ENCODE measurements at regions not wholly inside any gene's neighbourhood (a gene's known extent, or its start where the extent isn't known, plus 50 kb on each side); places are given as distances from the start of the nearest gene placed in this dataset.

DNA sequence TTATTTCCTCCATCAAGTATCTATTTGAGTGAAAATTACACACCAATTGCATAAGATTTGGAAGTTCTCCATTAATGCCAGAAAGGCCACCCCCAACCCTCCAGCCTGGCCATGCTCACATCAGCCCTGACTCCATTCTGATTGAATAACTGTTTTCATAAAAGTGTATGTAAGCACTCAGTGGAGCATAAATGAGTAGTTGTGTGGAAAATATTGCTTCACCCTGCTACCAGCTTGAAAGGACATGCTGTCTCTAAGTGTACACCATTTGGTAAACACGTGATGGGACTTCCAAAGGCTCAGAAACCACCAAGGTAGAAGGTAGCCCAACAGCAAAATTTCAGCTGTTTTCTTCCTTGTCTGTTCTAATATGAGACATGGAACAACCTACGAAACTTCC, 393.8 kb downstream of the ZNF385D start:
- no peak for DNase-seq

DNA sequence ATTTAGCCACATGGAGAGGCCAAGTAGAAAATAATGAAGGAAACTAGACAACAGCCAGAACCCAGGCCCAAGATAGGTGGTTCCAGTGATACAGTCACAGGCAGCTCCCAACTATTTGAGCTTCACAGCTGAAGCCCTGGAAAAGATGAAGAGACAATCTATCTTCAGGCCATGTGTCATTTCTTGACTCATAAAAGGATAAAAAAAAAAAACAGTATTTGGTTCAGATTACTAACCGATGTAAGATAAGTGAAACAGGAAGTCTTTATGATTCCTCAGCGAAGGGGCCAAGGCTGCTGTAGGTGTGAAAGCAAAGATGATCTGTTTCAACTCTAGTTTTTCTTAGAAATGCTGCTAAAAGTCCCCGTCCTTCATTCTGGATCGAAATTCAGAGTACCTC, 394.6 kb downstream of the ZNF385D start:
- DNase-seq: no peak

GRCh38 chr3:21345382-21345976, 405.5 kb downstream of the ZNF385D start:
- no peak for DNase-seq

GRCh38 chr3:21331857-21332256, 419.2 kb downstream of the ZNF385D start:
- no peak for DNase-seq

DNA sequence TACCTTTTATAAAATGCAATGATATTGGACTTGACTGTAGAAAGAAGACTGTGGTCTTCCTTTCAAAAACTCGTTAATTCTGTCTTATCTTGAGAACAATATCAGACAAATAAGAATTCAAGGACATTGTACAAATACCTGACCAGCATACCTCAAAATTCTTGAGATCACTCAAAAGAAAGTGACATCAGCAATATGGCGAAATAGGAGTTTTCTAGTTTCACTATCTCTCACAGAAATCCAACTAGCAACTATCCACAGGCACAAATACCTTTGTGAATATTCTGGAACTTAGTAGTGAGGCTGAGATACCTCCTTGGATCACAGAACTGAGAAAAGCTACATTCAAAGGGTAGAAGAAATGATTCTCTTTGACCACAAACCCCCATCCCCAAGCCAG, 419.7 kb downstream of the ZNF385D start:
- no peak for DNase-seq

GRCh38 chr3:21330293-21330692, 420.7 kb downstream of the ZNF385D start:
- DNase-seq: peak; percentile 18

DNA sequence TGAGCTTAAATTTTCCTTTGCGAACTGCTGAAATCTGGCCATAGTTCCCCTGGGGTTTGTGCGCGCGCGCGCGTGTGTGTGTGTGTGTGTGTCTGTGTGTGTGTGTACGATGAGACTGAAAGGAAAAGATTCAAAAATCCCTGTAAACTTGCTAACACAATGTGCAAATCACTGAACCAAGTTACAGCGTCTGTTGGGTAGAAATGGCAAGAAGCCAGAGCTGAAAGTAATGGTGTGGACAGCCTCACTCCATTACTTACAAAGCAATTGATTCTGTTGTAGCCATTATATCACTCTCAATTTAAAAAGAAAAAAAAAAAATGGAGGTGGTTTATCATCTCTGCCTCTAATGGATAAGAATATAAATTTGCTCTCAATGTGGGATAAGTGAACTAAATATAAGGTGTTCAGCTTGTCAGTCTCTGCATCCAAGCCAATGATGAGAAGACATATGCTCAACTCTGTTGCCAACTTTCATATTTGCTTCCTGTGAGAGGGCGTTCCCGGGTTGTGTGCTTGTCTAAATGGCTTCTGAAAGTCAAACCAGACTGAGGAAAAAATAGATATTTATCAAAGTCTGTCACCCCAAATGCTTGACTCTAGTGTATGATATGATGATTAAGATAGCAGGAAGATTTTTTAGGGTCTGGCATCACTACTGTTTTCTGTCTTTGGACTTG, 422.2 kb downstream of the ZNF385D start:
- no peak for DNase-seq

DNA sequence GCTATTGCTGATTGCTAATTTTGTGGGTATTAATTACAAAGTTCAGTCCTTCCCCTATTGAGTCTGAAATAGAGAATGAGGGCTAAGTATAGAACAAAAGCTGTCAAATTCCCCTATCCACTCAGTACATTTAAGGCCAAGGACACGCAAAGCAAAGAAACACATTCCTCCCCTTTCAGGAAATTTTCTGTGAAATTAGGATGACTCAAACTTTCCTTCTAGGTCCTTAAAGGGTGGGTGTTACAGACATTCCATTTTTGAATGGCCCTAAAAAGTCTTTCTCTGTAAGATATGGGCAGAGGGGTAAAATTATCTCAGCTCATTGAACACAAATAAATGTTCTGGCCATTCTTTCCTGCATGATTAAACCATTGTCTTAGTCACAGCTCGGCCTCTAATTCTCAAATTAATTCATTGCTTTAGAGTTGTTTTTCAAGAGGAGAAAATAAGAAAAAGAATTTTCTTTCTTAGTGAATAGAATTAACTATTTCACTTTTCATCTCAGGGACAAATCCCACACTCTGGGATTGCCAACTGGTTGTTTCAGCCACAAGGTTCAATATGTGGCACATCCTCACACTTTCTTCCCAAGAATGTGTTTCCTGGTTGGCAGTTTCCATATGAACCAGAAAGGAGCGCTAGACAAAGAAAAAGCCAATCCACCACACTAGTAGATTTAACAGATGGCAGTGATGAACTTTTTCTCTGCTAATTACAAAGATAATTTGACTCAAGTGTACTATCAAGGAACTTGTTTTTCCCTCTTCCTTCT, 424.1 kb downstream of the ZNF385D start:
- no peak for DNase-seq

DNA sequence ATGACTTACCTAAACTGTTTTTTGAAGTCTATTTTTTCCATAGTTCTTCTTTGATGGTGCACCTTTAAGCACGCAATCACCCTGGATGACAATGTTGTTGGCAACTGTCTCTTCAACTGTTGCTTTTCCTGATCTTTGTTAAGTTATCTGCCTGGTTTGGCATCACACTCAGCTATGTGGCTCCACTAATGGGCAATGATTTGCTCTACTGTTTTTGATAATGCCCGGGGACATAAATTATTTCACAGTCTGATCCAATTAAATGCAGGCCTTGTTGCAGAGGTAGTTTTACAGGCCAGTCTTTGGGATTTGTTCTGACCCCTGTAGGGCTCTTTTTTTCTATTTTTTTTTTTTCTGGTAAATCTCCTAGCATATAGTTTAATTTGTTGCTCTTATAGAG, 436.3 kb downstream of the ZNF385D start:
- DNase-seq: no peak

- no peak for DNase-seq
Measured at GRCh38 chr3:21310891-21311290, 440.1 kb downstream of the ZNF385D start.

GRCh38 chr3:21310161-21310560, 440.8 kb downstream of the ZNF385D start:
- DNase-seq: no peak

GRCh38 chr3:21297304-21297703, 453.7 kb downstream of the ZNF385D start:
- DNase-seq: no peak

GRCh38 chr3:21294768-21295167, 456.2 kb downstream of the ZNF385D start:
- no peak for DNase-seq

DNA sequence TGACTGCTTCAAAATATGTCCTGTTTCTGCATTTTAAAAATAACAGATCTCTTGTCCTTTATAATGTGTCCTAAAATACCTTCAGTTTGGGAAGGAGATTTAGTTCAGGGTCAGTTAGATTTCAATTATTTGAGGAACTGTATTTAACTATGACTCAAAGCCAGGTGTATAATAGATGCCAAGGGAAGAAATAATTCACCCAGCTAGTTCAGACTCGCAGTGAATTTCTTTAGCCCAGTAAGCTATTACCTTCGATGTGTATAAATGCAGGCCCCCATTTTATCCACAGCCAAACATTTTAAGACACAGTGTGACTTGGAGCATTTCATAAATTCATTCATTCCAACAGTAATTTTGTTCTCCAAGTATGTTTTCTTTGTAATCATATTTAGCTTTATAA, 458.0 kb downstream of the ZNF385D start:
- DNase-seq: no peak

DNA sequence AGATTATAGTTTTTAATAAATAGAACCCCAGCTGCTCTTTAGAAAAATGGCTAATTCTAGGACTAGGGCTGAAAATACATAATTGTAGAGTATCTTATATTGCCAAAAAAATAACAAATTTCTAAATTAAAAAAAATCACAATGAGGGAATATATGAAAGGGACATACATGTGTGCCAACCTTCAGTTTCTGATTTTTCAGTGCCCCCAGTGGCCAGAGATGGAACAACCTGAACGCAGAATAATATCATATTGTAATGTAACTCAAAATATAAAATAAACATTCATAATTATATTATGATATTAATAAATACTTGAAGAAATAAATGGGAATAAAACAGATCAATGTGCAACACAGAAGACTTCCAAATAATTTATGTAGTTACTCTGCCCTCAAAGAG, 460.5 kb downstream of the ZNF385D start:
- DNase-seq: no peak

GRCh38 chr3:21274079-21274571, 476.9 kb downstream of the ZNF385D start:
- no peak for DNase-seq

- no peak for DNase-seq
Measured at GRCh38 chr3:21273259-21274025, 477.6 kb downstream of the ZNF385D start.

DNA sequence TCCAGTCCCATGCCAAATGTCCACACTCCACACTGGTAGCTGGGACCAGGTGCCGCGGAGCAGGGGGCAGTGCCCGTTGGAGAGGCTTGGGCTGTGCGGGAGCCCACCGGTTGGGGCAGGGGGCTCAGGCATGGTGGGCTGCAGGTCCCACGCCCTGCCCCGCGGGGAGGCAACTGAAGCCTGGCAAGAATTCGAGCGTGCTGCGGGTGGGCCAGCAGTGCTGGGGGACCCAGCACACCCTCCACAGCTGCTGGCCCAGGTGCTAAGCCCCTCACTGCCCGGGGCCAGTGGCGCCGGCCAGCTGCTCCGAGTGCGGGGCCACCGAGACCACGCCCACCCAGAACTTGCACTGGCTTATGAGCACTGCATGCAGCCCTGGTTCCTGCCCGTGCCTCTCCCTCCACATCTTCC, 479.4 kb downstream of the ZNF385D start:
- no peak for DNase-seq

- DNase-seq: no peak
Measured at GRCh38 chr3:21269882-21270281, 481.1 kb downstream of the ZNF385D start.

DNA sequence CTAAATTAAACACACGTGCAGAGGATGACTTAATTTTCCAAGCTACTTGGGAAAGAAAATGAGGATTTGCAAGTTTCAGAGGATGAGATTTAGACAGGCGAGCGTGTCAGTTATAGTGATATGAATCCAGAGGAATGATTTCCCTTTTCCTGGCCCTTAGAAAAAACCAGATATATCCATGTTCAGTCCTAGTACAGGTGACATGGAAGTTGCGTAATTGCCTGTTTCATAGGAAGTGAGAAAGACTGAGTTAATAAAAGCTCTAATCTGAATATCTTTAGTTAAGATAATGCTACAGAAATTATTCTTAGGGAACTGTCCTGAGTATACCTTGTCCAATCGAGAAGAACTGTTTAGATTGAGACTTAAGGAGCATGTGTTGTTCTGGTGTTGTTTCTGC, 490.5 kb downstream of the ZNF385D start:
- DNase-seq: no peak

GRCh38 chr3:21259896-21260295, 491.1 kb downstream of the ZNF385D start:
- no peak for DNase-seq

DNA sequence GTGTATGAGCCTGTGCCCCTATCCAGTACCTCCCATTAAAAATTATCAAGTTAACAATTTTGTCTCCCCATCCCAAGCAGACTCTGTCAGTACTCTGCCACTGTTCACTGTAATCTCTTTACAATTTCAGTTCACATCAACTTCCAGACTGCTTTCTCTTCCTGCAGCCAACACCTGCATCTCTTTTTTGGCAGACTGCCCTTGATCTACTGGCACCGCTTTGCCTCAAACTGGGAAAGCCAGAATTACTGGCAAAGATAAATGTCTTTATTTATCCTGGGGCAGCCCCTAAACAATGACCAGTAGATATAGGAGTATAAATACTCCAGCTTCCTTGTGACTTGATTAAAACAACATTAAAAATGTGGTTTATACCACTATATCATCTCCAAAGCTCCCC, 494.1 kb downstream of the ZNF385D start:
- no peak for DNase-seq

DNA sequence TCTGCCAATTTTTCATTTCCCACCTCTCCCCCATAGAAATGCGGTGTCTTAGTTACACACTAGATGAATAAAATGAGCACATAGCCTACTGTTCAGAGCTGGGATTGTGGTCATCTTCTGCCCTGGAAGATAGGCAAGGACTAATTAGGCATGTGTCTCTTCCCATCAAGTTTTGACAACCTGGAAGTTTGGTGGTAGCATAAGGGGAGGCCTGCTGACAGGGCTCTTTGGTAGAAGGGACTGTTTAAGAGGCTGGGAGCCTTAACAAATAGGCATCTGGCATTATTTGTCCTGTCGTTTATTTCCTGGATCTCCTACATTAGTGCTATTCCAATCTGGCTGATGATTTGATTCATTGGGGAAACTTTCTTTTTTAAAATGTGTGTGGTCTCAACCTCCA, 512.3 kb downstream of the ZNF385D start:
- no peak for DNase-seq
